ENCODE measurements at regions not wholly inside any gene's neighbourhood (a gene's known extent, or its start where the extent isn't known, plus 50 kb on each side); places are given as distances from the start of the nearest gene placed in this dataset.

- TF ChIP-seq POLR2A (IDR thresholded peaks at IDR 0.05; ENCODE audit: low read depth, low read length) (no peak), POLR2AphosphoS5 (IDR thresholded peaks at IDR 0.05; ENCODE audit: low read depth, low read length) (no peak)
These were observed 381.3 kb upstream of the LARGE1 start for GRCh38 chr22:34301569-34301968.

Data from GM12892 (cell line).